Mesothelial cell of epicardium (in vitro differentiated cells): ENCODE measurements at regions not wholly inside any gene's neighbourhood (a gene's known extent, or its start where the extent isn't known, plus 50 kb on each side); places are given as distances from the start of the nearest gene placed in this dataset.
"Not testable (repeated sequence)": the region's sequence is repeated elsewhere in the genome, so short reads cannot be mapped to it uniquely, and the experiment has no call there.

Source experiments
- DNase-seq, 2 experiments: peaks; one replicate each; pipeline ENCODE4 v3.0.0; 2021; ENCODE audit warnings: low spot score in 2 of 2; ENCODE audit not compliant: unreplicated experiment in 2 of 2
- H3K27ac Mint-ChIP-seq: 2 replicates; pipeline ENCODE4 v1.8.0; 2021; ENCODE audit warnings: mixed read lengths
- H3K27me3 Mint-ChIP-seq: 2 replicates; pipeline ENCODE4 v1.8.0; 2021; ENCODE audit warnings: low read depth, mixed read lengths
- H3K36me3 Mint-ChIP-seq: 2 replicates; pipeline ENCODE4 v1.8.0; 2021; ENCODE audit warnings: mixed read lengths
- H3K4me1 Mint-ChIP-seq: 2 replicates; pipeline ENCODE4 v1.8.0; 2021; ENCODE audit warnings: mixed read lengths
- H3K4me3 Mint-ChIP-seq: 2 replicates; pipeline ENCODE4 v1.8.0; 2021; ENCODE audit warnings: mild to moderate bottlenecking, moderate library complexity, mixed read lengths
- H3K9me3 Mint-ChIP-seq: 2 replicates; pipeline ENCODE4 v1.8.0; 2021; ENCODE audit warnings: mixed read lengths
- CTCF ChIP-seq: fragments of 200-600 bp; sonication (generic); IDR thresholded peaks from one replicate; pipeline ENCODE4 v1.5.0; 2021; ENCODE audit warnings: antibody characterized with exemption; ENCODE audit not compliant: unreplicated experiment

GRCh38 chr15:24309700-24310099 lies 365.9 kb upstream of the NPAP1 start:
- not testable (repeated sequence) for H3K27ac Mint-ChIP-seq, H3K4me1 Mint-ChIP-seq, H3K9me3 Mint-ChIP-seq, H3K36me3 Mint-ChIP-seq, DNase-seq, H3K4me3 Mint-ChIP-seq
- H3K27me3 Mint-ChIP-seq = peaks cover 19% of the 10 kb centered on the region

GRCh38 chr15:24311692-24312091 lies 363.9 kb upstream of the NPAP1 start:
- H3K4me1 Mint-ChIP-seq, H3K9me3 Mint-ChIP-seq, H3K27ac Mint-ChIP-seq, H3K36me3 Mint-ChIP-seq, DNase-seq, H3K4me3 Mint-ChIP-seq, H3K27me3 Mint-ChIP-seq: not testable (repeated sequence)

- not testable (repeated sequence) for H3K4me3 Mint-ChIP-seq, H3K36me3 Mint-ChIP-seq, H3K4me1 Mint-ChIP-seq, H3K27ac Mint-ChIP-seq, DNase-seq, H3K27me3 Mint-ChIP-seq
- peaks cover 23% of the 10 kb centered on the region for H3K9me3 Mint-ChIP-seq
Measured at GRCh38 chr15:24316326-24316725, 359.2 kb upstream of the NPAP1 start.

DNA sequence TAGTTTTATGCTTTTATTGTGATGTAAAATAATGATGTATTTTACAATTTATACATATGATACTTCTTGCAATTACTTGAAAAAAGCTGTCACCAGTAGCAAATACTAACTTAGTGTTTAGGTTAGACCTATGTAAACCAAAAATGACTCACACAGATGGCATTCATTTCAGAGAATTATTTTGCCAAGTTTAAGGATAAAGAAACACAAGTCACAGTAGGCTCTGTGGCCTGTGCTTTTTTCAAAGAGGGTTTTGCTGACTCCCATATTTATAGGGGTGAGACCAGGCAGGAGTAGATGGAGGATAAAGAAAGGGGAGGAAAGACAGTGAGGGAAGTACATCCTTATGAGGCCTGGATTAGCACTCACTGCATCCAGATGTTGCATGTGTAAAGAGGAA lies 356.6 kb upstream of the NPAP1 start:
- DNase-seq = no peak
- Mint-ChIP-seq H3K9me3 (peaks cover 23% of the 10 kb centered on the region), H3K4me3 (no peak overlapping the region), H3K27ac (no peak overlapping the region), H3K27me3 (no peaks in the 10 kb centered on the region), H3K4me1 (no peaks in the 10 kb centered on the region), H3K36me3 (no peaks in the 10 kb centered on the region)
- TF ChIP-seq CTCF = no peak

GRCh38 chr15:24324096-24324495 lies 351.5 kb upstream of the NPAP1 start:
- peaks cover 24% of the 10 kb centered on the region for H3K9me3 Mint-ChIP-seq
- peaks cover 12% of the 10 kb centered on the region for H3K4me1 Mint-ChIP-seq
- not testable (repeated sequence) for DNase-seq, H3K27ac Mint-ChIP-seq, H3K36me3 Mint-ChIP-seq, H3K27me3 Mint-ChIP-seq, H3K4me3 Mint-ChIP-seq

GRCh38 chr15:24326513-24326912 lies 349.1 kb upstream of the NPAP1 start:
- H3K9me3 Mint-ChIP-seq = peaks cover 22% of the 10 kb centered on the region
- not testable (repeated sequence) for DNase-seq, H3K36me3 Mint-ChIP-seq, H3K27me3 Mint-ChIP-seq, H3K4me3 Mint-ChIP-seq
- peak overlapping the region; percentile 87 for H3K27ac Mint-ChIP-seq
- peaks cover 12% of the 10 kb centered on the region for H3K4me1 Mint-ChIP-seq

DNA sequence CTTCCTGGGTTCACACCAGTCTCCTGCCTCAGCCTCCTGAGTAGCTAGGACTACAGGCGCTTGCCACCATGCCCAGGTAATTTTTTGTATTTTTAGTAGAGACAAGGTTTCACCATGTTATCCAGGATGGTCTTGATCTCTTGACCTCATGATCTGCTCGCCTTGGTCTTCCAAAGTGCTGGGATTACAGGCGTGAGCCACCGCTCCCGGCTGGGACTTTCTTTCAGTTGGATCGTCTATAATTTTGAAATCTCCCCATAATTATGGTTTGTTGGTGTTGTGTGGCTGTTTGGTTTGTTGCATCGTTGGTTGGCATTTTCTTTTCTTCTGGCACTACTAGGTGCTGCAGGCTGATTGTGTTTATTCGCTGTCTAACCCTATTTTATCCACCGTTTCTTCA lies 343.6 kb upstream of the NPAP1 start:
- H3K9me3 Mint-ChIP-seq = peaks cover 35% of the 10 kb centered on the region
- not testable (repeated sequence) for H3K36me3 Mint-ChIP-seq, H3K4me1 Mint-ChIP-seq, H3K27ac Mint-ChIP-seq, H3K4me3 Mint-ChIP-seq, H3K27me3 Mint-ChIP-seq, DNase-seq

DNA sequence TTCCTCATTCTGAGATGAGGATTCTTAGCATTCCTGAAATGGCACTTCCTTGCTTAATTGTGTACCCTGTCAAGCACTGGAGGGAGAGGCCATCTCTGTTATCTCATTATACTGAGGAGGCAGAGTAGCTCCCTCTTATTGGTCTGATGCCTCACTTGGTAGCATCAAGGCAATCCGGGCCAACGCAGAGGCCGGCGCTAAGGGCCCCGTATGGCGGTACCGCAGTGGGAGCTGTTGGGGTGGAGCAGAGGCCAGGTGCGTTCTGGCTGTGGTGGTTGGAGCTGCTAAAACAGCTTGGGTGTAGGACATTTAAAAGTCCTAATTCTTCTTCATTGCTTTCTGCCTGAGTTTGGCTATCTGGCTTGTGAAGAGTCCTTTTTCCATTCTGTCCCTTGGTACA lies 333.7 kb upstream of the NPAP1 start:
- not testable (repeated sequence) for H3K4me3 Mint-ChIP-seq, DNase-seq, H3K4me1 Mint-ChIP-seq, H3K27me3 Mint-ChIP-seq, H3K36me3 Mint-ChIP-seq, H3K27ac Mint-ChIP-seq
- H3K9me3 Mint-ChIP-seq = peaks cover 22% of the 10 kb centered on the region

- H3K36me3 Mint-ChIP-seq, DNase-seq, H3K4me3 Mint-ChIP-seq, H3K27ac Mint-ChIP-seq, H3K27me3 Mint-ChIP-seq: not testable (repeated sequence)
- Mint-ChIP-seq H3K9me3 (peaks cover 12% of the 10 kb centered on the region), H3K4me1 (peaks cover 23% of the 10 kb centered on the region)
Measured at GRCh38 chr15:24352777-24353176, 322.8 kb upstream of the NPAP1 start.

- H3K9me3 Mint-ChIP-seq = peaks cover 21% of the 10 kb centered on the region
- H3K36me3 Mint-ChIP-seq, H3K27me3 Mint-ChIP-seq, DNase-seq, H3K4me1 Mint-ChIP-seq, H3K27ac Mint-ChIP-seq, H3K4me3 Mint-ChIP-seq: not testable (repeated sequence)
Measured at GRCh38 chr15:24381103-24381502, 294.5 kb upstream of the NPAP1 start.

DNA sequence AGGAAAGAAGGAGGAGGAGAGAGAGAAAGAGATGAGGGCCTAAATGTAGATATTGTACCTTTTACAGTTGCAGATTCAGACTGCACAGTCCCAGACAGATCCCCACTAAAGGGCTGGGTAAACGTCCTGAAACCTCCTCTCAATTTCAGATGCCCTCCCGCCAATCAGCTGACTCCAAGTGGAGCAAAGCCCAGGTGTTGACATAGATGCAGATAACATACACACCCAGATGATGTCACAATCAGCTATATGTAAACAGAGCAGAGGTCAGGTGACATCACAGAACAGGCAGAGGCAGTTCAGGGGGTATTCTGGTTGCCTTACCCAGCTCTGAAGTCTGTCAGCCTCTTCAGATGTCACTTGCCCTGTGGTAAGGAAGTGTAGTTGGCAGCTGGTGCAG lies 290.3 kb upstream of the NPAP1 start:
- not testable (repeated sequence) for H3K4me3 Mint-ChIP-seq, H3K27ac Mint-ChIP-seq, H3K27me3 Mint-ChIP-seq, DNase-seq, H3K4me1 Mint-ChIP-seq, H3K9me3 Mint-ChIP-seq, H3K36me3 Mint-ChIP-seq
